HG03457 (cell line): ENCODE measurements at regions not wholly inside any gene's neighbourhood (a gene's known extent, or its start where the extent isn't known, plus 50 kb on each side); places are given as distances from the start of the nearest gene placed in this dataset.
A peak's percentile ranks its signal among the peaks of the same experiment; 100 is the strongest.

Experiments
- ATAC-seq: cut with Tn5 transposase; IDR thresholded peaks from one replicate; pipeline ENCODE4 v1.9.1; 2021; ENCODE audit warnings: moderate number of reproducible peaks; ENCODE audit not compliant: unreplicated experiment

DNA sequence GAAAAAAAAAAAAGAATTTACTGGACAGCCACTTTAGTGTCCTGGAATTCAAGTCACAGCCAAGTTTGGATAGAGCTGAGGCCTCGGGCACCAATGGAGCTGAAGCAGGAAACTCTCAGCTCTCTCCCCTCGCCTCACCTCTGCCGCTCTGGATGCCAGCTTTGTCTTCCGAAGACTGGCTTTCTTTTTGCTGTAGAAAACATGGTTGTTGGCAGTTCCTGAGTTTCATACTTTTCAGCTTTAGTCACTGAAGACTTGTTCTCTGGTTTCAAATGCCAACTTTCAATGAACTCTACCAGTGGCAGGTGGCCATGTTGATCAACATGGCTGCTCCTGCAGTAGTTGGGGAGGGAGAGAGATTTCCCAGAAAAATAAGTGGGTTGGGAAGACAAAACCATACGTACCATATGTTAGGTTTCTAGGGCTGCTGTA is 142.2 kb downstream of the SNX18 start:
- no peak for ATAC-seq

GRCh38 chr5:54658010-54658409 is 140.5 kb downstream of the SNX18 start:
- no peak for ATAC-seq

GRCh38 chr5:54656261-54656728 is 138.7 kb downstream of the SNX18 start:
- ATAC-seq, result no peak

GRCh38 chr5:54655761-54656160 is 138.2 kb downstream of the SNX18 start:
- no peak for ATAC-seq

DNA sequence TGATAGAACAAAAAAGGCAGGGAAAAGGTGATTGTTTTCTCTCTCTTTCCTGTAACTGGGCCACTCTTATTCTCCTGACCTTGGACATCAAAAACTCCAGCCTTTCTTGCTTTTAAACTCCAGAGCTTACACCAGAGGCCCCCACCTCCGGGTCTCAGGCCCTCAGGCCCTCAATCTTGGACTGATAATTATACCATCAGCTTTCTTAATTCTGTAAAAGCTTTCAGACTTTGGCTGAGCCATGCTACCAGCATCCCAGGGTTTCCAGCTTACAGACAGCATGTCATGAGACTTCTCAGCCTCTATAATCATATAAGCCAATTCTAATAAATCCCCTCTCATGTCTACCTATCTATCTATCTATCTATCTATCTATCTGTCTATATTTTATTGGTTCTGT is 137.7 kb downstream of the SNX18 start:
- no peak for ATAC-seq

- ATAC-seq, result no peak
These were observed 136.5 kb downstream of the SNX18 start for GRCh38 chr5:54653956-54654614.

GRCh38 chr5:54651482-54652076 is 134.0 kb downstream of the SNX18 start:
- ATAC-seq, result no peak

DNA sequence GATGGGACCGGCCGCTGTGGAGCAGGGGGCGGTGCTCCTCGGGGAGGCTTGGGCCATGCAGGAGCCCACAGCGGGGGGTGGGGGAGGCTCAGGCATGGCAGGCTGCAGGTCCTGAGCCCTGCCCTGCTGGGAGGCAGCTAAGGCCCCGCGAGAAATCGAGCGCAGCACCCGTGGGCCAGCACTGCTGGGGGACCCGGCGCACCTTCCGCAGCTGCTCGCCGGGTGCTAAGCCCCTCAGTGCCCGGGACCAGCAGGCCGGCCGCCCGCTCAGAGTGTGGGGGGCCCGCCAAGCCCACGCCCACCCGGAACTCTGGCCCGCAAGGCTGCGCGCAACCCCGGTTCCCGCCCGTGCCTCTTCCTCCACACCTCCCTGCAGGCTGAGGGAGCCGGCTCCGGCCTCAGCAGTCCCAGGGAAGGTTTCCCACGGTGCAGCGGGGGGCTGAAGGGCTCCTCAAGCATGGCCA is 131.5 kb downstream of the SNX18 start:
- no peak for ATAC-seq

DNA sequence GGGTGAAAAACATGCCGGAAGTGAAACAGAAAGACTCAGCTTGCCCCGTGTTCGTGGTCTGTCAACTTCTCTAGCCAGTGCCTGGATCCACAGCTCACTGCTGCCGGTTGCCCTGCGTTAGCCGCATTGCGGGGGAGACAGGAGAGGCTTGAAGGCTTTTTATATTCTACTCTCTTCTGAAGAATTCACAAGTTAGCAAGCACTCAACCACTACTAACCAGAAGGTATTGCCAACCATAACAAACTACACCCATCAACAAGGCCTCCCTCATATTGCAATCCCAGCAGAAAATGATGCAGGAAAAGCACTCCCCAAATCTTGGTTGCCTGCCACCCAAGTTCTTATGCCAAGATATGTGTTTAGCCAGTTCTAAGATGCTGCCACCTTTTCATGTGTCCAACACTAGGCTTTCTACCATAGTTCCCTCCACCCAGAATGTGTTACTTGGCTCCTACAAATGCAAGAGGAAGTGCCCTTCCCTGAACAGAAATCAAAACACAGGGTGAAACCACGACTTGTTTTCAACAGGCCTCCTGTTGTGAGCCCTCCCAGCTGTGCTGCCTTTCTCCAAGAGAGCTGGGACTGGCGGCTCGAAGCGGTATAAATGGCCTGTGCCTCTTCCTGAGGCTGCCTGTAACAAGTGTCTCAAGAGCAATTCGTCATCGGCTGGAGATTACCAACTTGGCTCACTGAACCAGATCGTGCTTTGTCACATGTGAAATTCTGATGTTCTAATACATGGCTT is 129.0 kb downstream of the SNX18 start:
- ATAC-seq, result peak; percentile 87

DNA sequence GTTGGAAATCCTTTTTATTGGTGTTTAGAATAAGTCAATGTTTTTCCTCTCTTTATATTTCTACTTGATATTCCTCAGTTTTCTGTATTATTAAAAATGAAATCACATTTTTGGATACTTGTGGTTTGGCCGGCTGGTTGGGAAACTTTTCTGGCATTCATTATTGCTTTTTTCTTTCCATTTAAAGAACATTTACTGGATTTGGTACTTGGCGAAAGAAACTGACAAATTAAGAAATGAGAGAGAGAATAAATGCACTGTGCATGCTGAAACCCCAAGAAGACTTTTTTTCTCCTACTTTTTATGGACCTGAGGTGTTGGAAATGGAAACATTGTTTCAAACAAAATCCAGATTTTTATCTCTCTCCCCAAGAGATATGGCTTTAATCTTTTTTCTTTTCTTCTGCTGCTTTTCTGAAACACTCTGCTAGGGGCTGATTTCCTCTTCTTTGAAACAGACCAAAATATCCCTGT is 128.4 kb downstream of the SNX18 start:
- no peak for ATAC-seq

DNA sequence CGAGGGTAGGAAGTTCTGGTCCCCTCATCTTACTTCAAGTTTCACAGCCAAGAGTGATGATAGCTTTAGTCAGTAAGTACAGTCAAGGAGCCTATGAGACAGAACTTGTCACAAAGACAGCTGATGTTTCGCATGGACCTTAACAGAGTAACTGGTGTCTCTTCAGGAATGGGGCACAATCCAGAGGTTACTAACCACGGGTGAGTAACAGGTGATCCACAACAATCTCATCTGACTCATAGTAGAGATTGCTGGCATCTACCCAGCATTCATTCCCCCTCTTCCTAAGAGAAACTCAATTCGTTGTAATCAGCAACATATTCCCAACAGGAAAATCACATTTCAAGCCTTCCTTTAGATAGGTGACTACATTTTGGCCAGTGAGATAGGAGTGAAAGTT is 126.7 kb downstream of the SNX18 start:
- ATAC-seq, result no peak

- ATAC-seq, result no peak
These were observed 126.1 kb downstream of the SNX18 start for GRCh38 chr5:54643685-54644106.

DNA sequence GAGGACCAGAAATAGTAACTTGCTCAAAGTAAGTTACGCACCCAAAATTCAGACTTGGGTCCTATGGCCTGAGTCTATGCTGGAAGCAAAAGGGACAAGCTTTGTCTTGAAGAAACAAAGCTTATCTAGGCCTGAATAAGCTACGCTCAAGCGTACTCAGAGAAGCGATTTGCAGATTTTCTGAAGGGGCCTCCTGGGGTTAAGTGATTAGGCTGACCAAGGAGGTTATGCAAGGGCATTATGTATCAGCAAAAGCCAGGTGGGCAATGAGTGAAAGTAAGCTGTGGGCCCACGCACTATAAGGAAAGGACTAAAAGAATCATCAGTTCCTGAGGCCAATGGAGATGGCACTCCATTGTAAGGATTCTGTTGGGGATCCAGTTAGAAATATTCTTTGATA is 122.1 kb downstream of the SNX18 start:
- ATAC-seq, result no peak

GRCh38 chr5:54638106-54638505 is 120.5 kb downstream of the SNX18 start:
- ATAC-seq, result no peak

DNA sequence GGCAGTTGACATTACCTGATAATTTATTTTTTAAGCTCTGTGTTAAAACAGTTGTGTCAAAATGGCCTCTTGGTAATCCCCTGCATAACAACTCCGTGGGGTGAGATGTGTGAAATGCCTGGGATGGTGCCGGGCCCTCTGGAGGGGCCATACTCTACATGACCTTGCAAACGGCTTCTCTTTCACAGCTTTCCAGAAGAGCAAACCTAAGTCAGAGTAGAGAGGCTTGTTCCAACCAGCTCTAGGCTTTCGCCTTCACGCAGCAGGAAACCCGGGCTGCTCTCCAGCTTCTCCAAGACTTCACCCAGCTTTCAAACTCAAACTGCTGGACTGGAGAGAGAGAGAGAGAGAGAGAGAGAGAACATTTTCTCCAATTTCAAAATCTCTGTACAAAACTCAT is 120.1 kb downstream of the SNX18 start:
- ATAC-seq, result no peak

DNA sequence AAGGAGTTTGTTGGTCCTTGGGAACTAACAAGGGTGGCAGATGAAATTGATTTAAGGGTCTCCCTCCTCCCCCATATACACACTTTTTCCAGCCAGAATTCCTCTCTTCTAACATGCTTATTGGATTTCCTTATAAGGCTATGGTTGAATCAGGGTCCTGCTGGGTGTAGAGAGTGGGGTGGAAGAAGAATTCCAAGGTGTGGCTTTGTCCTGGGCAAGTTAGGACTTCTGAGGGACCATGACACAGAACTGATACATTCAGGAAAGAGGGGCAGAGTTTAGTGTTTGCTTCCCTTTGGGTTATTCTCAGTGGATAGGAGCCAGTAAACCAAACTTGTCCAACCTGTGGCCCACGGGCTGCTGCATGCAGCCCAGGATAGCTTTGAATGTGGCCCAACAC is 116.5 kb downstream of the SNX18 start:
- ATAC-seq, result no peak

DNA sequence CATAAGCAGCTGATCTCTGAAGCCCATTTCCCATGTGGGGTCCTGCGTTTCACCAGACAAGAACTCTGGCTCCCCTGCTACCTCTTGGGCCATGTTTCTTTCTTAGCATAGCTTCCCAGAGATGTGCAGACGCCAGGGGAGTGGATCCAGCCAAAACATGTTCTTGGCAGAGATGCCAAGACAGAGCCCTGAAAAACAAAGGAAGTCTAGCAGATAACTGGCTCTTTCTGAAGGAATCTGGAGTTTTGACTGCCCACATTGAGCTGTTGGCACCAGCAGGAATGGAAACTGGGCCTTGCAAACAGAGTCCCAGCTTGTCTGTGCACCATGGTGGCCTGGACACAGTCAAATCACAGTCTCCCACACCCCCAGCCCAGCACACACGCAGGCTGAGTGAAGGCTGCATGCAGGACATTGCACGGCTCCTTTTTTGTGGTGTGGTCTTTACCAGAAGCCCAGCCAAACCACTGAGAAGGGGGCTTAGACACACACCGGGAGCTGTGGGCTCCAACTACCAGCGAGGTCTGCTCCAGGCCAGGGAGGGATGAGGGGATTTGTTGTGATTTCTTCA is 114.7 kb downstream of the SNX18 start:
- ATAC-seq, result no peak

DNA sequence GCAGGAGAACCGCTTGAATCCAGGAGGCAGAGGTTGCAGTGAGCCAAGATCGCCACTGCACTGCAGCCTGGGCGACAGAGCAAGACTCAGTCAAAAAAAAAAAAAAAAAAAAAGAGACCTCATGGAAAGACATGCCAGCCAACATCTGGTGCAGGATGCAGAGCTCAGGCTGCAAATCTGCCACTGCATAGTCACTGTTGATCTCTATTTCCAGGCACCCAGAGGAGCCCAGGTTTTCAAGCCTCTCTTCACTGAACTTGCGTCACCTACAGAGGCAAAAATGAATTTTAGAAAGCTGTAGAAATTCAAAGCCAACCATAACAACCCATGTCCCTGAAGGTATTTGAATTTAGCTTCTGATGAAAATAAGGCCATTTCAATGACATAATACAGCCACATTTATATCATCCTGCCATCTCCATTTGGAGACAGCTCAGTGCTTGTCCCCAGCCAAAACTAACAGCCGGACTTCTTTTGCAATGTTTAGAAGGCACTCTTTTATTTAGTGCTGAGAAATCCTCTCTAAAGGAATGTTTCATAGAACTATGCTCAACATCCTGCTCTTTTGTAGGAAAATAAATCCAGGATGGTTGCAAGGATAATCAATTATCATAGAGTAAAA is 113.3 kb downstream of the SNX18 start:
- ATAC-seq, result no peak

DNA sequence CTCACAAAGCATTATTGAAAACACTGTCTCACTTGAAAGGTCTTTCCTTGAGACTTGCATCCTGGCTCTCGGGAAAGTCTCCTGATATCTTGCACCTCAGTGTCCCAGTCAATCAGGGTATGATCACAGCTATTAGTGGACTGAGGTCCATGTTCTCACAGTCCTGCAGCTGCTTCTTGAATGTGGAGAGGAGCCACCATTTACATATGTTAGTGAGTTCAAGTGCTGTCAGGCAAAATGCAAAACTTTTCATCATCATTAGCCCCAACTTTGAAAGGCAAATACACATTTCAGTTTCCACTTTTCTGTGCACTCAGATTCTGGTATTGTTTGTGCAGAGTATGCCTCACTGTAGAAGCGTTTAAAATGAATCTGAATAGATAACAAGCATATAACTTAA is 111.6 kb downstream of the SNX18 start:
- no peak for ATAC-seq

DNA sequence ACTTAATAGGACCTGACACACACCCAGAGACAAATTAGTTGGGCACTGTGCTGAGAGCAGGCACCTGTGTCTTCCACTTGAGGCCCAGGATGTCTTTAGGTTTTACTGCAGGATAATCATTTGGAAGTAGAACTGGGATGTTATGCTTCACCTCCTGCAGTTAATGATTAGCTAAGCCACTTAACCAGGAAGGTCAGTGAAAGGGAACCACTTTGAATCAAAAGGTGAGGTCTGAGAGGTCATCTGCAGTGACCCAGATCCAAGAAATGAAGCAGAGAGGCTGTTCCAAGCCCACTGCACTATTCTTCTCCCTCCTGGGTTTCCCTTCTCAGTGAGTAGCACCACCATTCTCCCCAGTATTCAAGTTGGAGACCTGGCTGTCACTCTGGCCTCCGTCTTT is 110.5 kb downstream of the SNX18 start:
- ATAC-seq, result no peak

GRCh38 chr5:54626407-54626806 is 108.8 kb downstream of the SNX18 start:
- no peak for ATAC-seq
